HepG2 (cell line): ENCODE measurements at regions not wholly inside any gene's neighbourhood (a gene's known extent, or its start where the extent isn't known, plus 50 kb on each side); places are given as distances from the start of the nearest gene placed in this dataset.

Experiments used
- ATAC-seq: fragments of 200-7000 bp; cut with Tn5 transposase; 3 replicates; pipeline ENCODE4 v1.9.1; 2020; ENCODE audit warnings: mild to moderate bottlenecking, moderate library complexity
- BruUV-seq: library from RNA; stranded (reverse); fragments of 400-500 nt; replicated peaks from 2 replicates; lab custom pipeline; 2021; lab: Mats Ljungman, UMichigan
- CTCF ChIA-PET: fragments of 300-600 bp; formaldehyde crosslinking; extraction: SDS; loops from one replicate; lab custom pipeline; 2021; ENCODE audit warnings: low total read pairs, inconsistent platforms, low intra/inter-chr PET ratio; lab: Yijun Ruan, JAX
- POLR2A ChIA-PET: fragments of 350-600 bp; sonication (Branson Sonifier 250); formaldehyde crosslinking; loops from one replicate; lab custom pipeline; 2020; ENCODE audit warnings: antibody characterized with exemption, inconsistent platforms; lab: Yijun Ruan, JAX
- DNase-seq: peaks from one replicate; pipeline ENCODE4 v3.0.0-alpha.2; 2015; ENCODE audit warnings: low spot score
- FAIRE-seq: peaks from 3 replicates; lab custom pipeline; 2011; peaks lifted over from hg19 to GRCh38; lab: Jason Lieb, UNC
- H2AFZ ChIP-seq: one replicate; pipeline ENCODE4 v1.6.1; 2011; ENCODE audit warnings: low read length, inconsistent platforms
- H3K27ac ChIP-seq: fragments of 300-600 bp; 3 replicates; pipeline ENCODE4 v1.8.0; 2011; ENCODE audit warnings: mixed run types, mild to moderate bottlenecking, mixed read lengths, low read length, inconsistent platforms; ENCODE audit not compliant: insufficient read depth; ENCODE audit errors: extremely low read length
- H3K27me3 ChIP-seq, 2 experiments: fragments of 200-600 bp in 1 of 2; 2 replicates in 1 of 2; 3 replicates in 1 of 2; pipeline versions ENCODE4 v1.6.0 to v1.8.0; 2011; ENCODE audit warnings: low read length in 2 of 2, mild to moderate bottlenecking in 2 of 2, moderate library complexity in 2 of 2, inconsistent platforms in 1 of 2; ENCODE audit not compliant: insufficient read depth in 2 of 2, control insufficient read depth in 1 of 2
- H3K36me3 ChIP-seq, 2 experiments: fragments of 200-600 bp in 1 of 2; replicated peaks in 1 of 2; 2 replicates in 1 of 2; 3 replicates in 1 of 2; pipeline versions ENCODE4 v1.5.1 to v1.8.0; 2011; ENCODE audit warnings: low read length in 2 of 2, inconsistent platforms in 1 of 2; ENCODE audit not compliant: insufficient read depth in 2 of 2, control insufficient read depth in 1 of 2
- H3K4me1 ChIP-seq: 2 replicates; pipeline ENCODE4 v1.5.1; 2012; ENCODE audit warnings: low read length, inconsistent platforms; ENCODE audit not compliant: insufficient read depth
- H3K4me2 ChIP-seq: 2 replicates; pipeline ENCODE4 v1.6.0; 2011; ENCODE audit warnings: low read depth, low read length, inconsistent platforms
- H3K4me3 ChIP-seq, 3 experiments: fragments of 200-600 bp in 1 of 3; sonication (generic), shearing (Covaris generic) in 1 of 3; replicated peaks in 1 of 3; 2 replicates each; pipeline ENCODE4 v1.5.1; 2011 to 2016; ENCODE audit warnings: low read length in 3 of 3, inconsistent platforms in 2 of 3, low read depth in 2 of 3, mild to moderate bottlenecking in 2 of 3, control low read depth in 1 of 3, mixed read lengths in 1 of 3; ENCODE audit not compliant: insufficient read depth in 1 of 3
- H3K79me2 ChIP-seq: one replicate; pipeline ENCODE4 v1.6.1; 2011; ENCODE audit warnings: low read length, inconsistent platforms; ENCODE audit not compliant: insufficient read depth
- H3K9ac ChIP-seq: 2 replicates; pipeline ENCODE4 v1.6.0; 2011; ENCODE audit warnings: mild to moderate bottlenecking, low read depth, low read length, inconsistent platforms; ENCODE audit not compliant: insufficient read depth
- H3K9me3 ChIP-seq: 2 replicates; pipeline ENCODE4 v1.5.1; 2012; ENCODE audit warnings: mild to moderate bottlenecking, low read length
- H4K20me1 ChIP-seq: 2 replicates; pipeline ENCODE4 v1.6.0; 2011; ENCODE audit warnings: inconsistent platforms, mild to moderate bottlenecking, low read length, moderate library complexity; ENCODE audit not compliant: insufficient read depth
- HNF4G ChIP-seq, 2 experiments: sonication (generic) in 1 of 2; formaldehyde crosslinking in 1 of 2; IDR thresholded peaks; 2 replicates each; pipeline versions ENCODE4 v1.4.0 to v1.6.1; 2011 to 2020; ENCODE audit warnings: borderline replicate concordance in 2 of 2, low read depth in 2 of 2, mild to moderate bottlenecking in 2 of 2, low read length in 1 of 2, missing genetic modification reagents in 1 of 2, moderate library complexity in 1 of 2
- SMC3 ChIP-seq: IDR thresholded peaks from 2 replicates; pipeline ENCODE4 v1.6.1; 2011; ENCODE audit warnings: low read length, improper control_type of control experiment
- TFDP2 ChIP-seq: sonication (generic); formaldehyde crosslinking; IDR thresholded peaks from 2 replicates; pipeline ENCODE4 v1.4.0; 2020; ENCODE audit warnings: missing genetic modification reagents
- ZBTB7A ChIP-seq: sonication (generic); formaldehyde crosslinking; IDR thresholded peaks from 2 replicates; pipeline ENCODE4 v1.8.0; 2022; ENCODE audit warnings: mild to moderate bottlenecking, missing genetic modification reagents
- ZNF598 ChIP-seq: sonication (generic); formaldehyde crosslinking; IDR thresholded peaks from 2 replicates; pipeline ENCODE4 v1.5.1; 2020; ENCODE audit warnings: mild to moderate bottlenecking, missing genetic modification reagents, borderline replicate concordance
- WGBS: methylation state at CpG from one replicate; pipeline ENCODE4 v1.1.6; 2017; ENCODE audit warnings: low lambda C conversion rate; 5-methylcytosine and 5-hydroxymethylcytosine counted together
- in situ Hi-C: cut with HindIII; loops from 2 replicates; pipeline ENCODE4 v1.10.0; 2017; ENCODE audit warnings: low pct_unique_long_range_greater_than_20kb; ENCODE audit not compliant: extremely low pct_ligation_motif_present
- intact Hi-C: fragments of 100-400 bp; cut with micrococcal nuclease; formaldehyde crosslinking; loops from one replicate; pipeline ENCODE4 v1.10.0; 2022; ENCODE audit not compliant: unreplicated experiment
- TF ChIP-seq, protein P1 (sequence below): sonication (generic); formaldehyde crosslinking; IDR thresholded peaks from 2 replicates; pipeline ENCODE4 v1.4.0; 2020; ENCODE audit warnings: missing genetic modification reagents, borderline replicate concordance
- TF ChIP-seq, protein P2 (sequence below): sonication (generic); formaldehyde crosslinking; IDR thresholded peaks from 2 replicates; pipeline ENCODE4 v1.5.0; 2020; ENCODE audit warnings: mild to moderate bottlenecking, missing genetic modification reagents

DNA sequence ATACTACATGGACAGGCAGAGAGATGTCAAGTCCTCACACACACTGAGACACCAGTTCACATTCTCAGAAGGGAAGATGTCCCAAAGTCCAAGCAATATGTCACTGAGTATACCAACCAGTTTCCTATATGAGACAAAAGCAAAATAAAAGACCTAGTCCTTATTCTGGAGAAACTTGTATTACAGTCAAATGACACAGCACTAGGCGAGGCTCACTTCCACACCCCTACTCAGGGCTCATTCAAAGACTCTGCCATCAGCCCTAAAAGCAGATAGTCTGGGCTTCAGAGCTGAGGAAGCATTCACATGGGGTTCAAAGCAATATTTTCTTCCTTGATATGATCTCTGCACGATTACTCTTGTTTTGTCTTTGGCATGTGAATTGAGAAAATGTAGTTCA is 129.9 kb upstream of the UBL3 start:
- no peak for DNase-seq
- Histone ChIP-seq H3K4me2 (no peak overlapping the region), H3K27ac (no peak overlapping the region), H3K9me3 (no peaks in the 10 kb centered on the region), H3K4me1 (no peaks in the 10 kb centered on the region), H4K20me1 (no peaks in the 10 kb centered on the region), H3K27me3 (no peaks in the 10 kb centered on the region), H3K79me2 (no peaks in the 10 kb centered on the region), H3K36me3 (no peaks in the 10 kb centered on the region), H3K9ac (no peak overlapping the region), H2AFZ (no peak overlapping the region), H3K4me3 (no peak overlapping the region)
- FAIRE-seq: no peak
- 0% methylated on average over 2 of the region's 2 CpGs for WGBS
- intact Hi-C loops (no loop called here), in situ Hi-C loops (no loop called here)
- CTCF ChIA-PET: no interaction called here
- no TSS peak for BruUV-seq
- TF ChIP-seq, protein P1, sequence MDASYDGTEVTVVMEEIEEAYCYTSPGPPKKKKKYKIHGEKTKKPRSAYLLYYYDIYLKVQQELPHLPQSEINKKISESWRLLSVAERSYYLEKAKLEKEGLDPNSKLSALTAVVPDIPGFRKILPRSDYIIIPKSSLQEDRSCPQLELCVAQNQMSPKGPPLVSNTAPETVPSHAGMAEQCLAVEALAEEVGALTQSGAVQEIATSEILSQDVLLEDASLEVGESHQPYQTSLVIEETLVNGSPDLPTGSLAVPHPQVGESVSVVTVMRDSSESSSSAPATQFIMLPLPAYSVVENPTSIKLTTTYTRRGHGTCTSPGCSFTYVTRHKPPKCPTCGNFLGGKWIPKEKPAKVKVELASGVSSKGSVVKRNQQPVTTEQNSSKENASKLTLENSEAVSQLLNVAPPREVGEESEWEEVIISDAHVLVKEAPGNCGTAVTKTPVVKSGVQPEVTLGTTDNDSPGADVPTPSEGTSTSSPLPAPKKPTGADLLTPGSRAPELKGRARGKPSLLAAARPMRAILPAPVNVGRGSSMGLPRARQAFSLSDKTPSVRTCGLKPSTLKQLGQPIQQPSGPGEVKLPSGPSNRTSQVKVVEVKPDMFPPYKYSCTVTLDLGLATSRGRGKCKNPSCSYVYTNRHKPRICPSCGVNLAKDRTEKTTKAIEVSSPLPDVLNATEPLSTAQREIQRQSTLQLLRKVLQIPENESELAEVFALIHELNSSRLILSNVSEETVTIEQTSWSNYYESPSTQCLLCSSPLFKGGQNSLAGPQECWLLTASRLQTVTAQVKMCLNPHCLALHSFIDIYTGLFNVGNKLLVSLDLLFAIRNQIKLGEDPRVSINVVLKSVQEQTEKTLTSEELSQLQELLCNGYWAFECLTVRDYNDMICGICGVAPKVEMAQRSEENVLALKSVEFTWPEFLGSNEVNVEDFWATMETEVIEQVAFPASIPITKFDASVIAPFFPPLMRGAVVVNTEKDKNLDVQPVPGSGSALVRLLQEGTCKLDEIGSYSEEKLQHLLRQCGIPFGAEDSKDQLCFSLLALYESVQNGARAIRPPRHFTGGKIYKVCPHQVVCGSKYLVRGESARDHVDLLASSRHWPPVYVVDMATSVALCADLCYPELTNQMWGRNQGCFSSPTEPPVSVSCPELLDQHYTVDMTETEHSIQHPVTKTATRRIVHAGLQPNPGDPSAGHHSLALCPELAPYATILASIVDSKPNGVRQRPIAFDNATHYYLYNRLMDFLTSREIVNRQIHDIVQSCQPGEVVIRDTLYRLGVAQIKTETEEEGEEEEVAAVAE: no peak
- TF ChIP-seq ZBTB7A (CRISPR knock-in tag) (no peak), SMC3 (no peak), ZNF598 (no peak), TFDP2 (CRISPR knock-in tag) (no peak), HNF4G (IDR thresholded peaks at IDR 0.05; ENCODE audit: borderline replicate concordance, low read depth, low read length) (no peak), HNF4G (CRISPR knock-in tag; IDR thresholded peaks at IDR 0.05; ENCODE audit: borderline replicate concordance, low read depth) (no peak)
- TF ChIP-seq, protein P2, sequence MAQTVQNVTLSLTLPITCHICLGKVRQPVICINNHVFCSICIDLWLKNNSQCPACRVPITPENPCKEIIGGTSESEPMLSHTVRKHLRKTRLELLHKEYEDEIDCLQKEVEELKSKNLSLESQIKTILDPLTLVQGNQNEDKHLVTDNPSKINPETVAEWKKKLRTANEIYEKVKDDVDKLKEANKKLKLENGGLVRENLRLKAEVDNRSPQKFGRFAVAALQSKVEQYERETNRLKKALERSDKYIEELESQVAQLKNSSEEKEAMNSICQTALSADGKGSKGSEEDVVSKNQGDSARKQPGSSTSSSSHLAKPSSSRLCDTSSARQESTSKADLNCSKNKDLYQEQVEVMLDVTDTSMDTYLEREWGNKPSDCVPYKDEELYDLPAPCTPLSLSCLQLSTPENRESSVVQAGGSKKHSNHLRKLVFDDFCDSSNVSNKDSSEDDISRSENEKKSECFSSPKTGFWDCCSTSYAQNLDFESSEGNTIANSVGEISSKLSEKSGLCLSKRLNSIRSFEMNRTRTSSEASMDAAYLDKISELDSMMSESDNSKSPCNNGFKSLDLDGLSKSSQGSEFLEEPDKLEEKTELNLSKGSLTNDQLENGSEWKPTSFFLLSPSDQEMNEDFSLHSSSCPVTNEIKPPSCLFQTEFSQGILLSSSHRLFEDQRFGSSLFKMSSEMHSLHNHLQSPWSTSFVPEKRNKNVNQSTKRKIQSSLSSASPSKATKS (CRISPR knock-in tag): no peak
- no peak for ATAC-seq
- POLR2A ChIA-PET: no interaction called here
